Adrenal gland (tissue), 5 donors: ENCODE measurements at regions not wholly inside any gene's neighbourhood (a gene's known extent, or its start where the extent isn't known, plus 50 kb on each side); places are given as distances from the start of the nearest gene placed in this dataset.

ENCODE experiments used
- CTCF ChIP-seq, 6 experiments: fragments of 450-650 bp in 4 of 6; fragments of 200-600 bp in 2 of 6; sonication (generic) in 1 of 6; IDR thresholded peaks; 1 replicate in 5 of 6; 2 replicates in 1 of 6; pipeline versions ENCODE4 v1.5.1 to v1.8.0; 2016 to 2021; ENCODE audit warnings: antibody characterized with exemption in 6 of 6, mild to moderate bottlenecking in 2 of 6, moderate library complexity in 1 of 6
- POLR2A ChIP-seq, 2 donors: fragments of 450-650 bp; IDR thresholded peaks; one replicate each; pipeline ENCODE4 v1.6.1; 2017; ENCODE audit warnings: antibody characterized with exemption in 2 of 2, mild to moderate bottlenecking in 2 of 2, moderate library complexity in 1 of 2
- donor health status: DM: no; HTN: no; CAD: no.

GRCh38 chr18:42530276-42530675, 575.2 kb downstream of the PIK3C3 start:
- TF ChIP-seq CTCF (IDR thresholded peaks at IDR 0.05), result no peak
- TF ChIP-seq POLR2A (IDR thresholded peaks at IDR 0.05), result no peak
